K562 (cell line): ENCODE measurements at regions not wholly inside any gene's neighbourhood (a gene's known extent, or its start where the extent isn't known, plus 50 kb on each side); places are given as distances from the start of the nearest gene placed in this dataset.
A peak's percentile ranks its signal among the peaks of the same experiment; 100 is the strongest.

Experiments
- ATAC-seq: fragments of 200-7000 bp; cut with Tn5 transposase; 3 replicates; pipeline ENCODE4 v1.9.1; 2020; ENCODE audit warnings: moderate library complexity
- BruUV-seq: library from RNA; stranded (reverse); fragments of 400-500 nt; replicated peaks from 2 replicates; lab custom pipeline; 2021; lab: Mats Ljungman, UMichigan
- CTCF ChIA-PET: fragments of 300-600 bp; formaldehyde crosslinking; extraction: SDS; loops from one replicate; lab custom pipeline; 2021; ENCODE audit warnings: low intra/inter-chr PET ratio; lab: Yijun Ruan, JAX
- POLR2A ChIA-PET: fragments of 300-600, 350-650 bp; sonication (Branson Sonifier 250); formaldehyde crosslinking; extraction: SDS; loops from one replicate; lab custom pipeline; 2021; ENCODE audit warnings: antibody characterized with exemption, inconsistent platforms; lab: Yijun Ruan, JAX
- DNase-seq, 4 experiments: peaks; one replicate each; pipeline versions ENCODE4 v3.0.0 to v3.0.0-alpha.2; 2011 to 2018; ENCODE audit warnings: low spot score in 3 of 4, mixed read lengths in 3 of 4; ENCODE audit errors: extremely low read depth in 1 of 4
- FAIRE-seq: peaks from 2 replicates; lab custom pipeline; 2011; peaks lifted over from hg19 to GRCh38; lab: Jason Lieb, UNC
- H2AFZ ChIP-seq: 2 replicates; pipeline ENCODE4 v1.6.0; 2011; ENCODE audit warnings: low read depth, low read length, control low read depth, inconsistent platforms
- H3K27ac ChIP-seq: fragments of 200-600 bp; 3 replicates; pipeline ENCODE4 v1.8.0; 2011; ENCODE audit warnings: low read depth, mild to moderate bottlenecking, control low read depth, inconsistent platforms, low read length, moderate library complexity, mixed read lengths; ENCODE audit errors: extremely low read depth
- H3K27me3 ChIP-seq, 2 experiments: fragments of 300-600 bp in 1 of 2; 2 replicates in 1 of 2; 3 replicates in 1 of 2; pipeline versions ENCODE4 v1.6.0 to v1.8.0; 2011; ENCODE audit warnings: inconsistent platforms in 2 of 2, low read length in 2 of 2, mild to moderate bottlenecking in 1 of 2, mixed read lengths in 1 of 2, moderate library complexity in 1 of 2; ENCODE audit not compliant: control insufficient read depth in 2 of 2, insufficient read depth in 2 of 2
- H3K36me3 ChIP-seq: fragments of 300-600 bp; 3 replicates; pipeline ENCODE4 v1.8.0; 2011; ENCODE audit warnings: mild to moderate bottlenecking, low read length, inconsistent platforms; ENCODE audit not compliant: control insufficient read depth, insufficient read depth
- H3K4me1 ChIP-seq, 2 experiments: fragments of 200-600 bp in 1 of 2; replicated peaks in 1 of 2; 2 replicates in 1 of 2; 3 replicates in 1 of 2; pipeline versions ENCODE4 v1.5.1 to v1.8.0; 2011; ENCODE audit warnings: inconsistent platforms in 2 of 2, low read length in 2 of 2, mild to moderate bottlenecking in 1 of 2, mixed read lengths in 1 of 2, moderate library complexity in 1 of 2; ENCODE audit not compliant: control insufficient read depth in 2 of 2, insufficient read depth in 2 of 2
- H3K4me2 ChIP-seq: 2 replicates; pipeline ENCODE4 v1.6.1; 2011; ENCODE audit warnings: low read length, control low read depth, inconsistent platforms, mixed read lengths; ENCODE audit not compliant: insufficient read depth
- H3K4me3 ChIP-seq: fragments of 200-600 bp; sonication (generic), shearing (Covaris generic); 2 replicates; pipeline ENCODE4 v1.5.1; 2016; ENCODE audit warnings: control low read depth, inconsistent platforms
- H3K79me2 ChIP-seq: fragments of 200-600 bp; 3 replicates; pipeline ENCODE4 v1.8.0; 2011; ENCODE audit warnings: low read length, inconsistent platforms; ENCODE audit not compliant: control insufficient read depth, insufficient read depth
- H3K9ac ChIP-seq, 2 experiments: 2 replicates each; pipeline versions ENCODE4 v1.6.0 to v1.6.1; 2011; ENCODE audit warnings: low read depth in 2 of 2, low read length in 2 of 2, control low read depth in 1 of 2, inconsistent platforms in 1 of 2, mild to moderate bottlenecking in 1 of 2, mixed read lengths in 1 of 2; ENCODE audit not compliant: insufficient read depth in 1 of 2
- H3K9me1 ChIP-seq: one replicate; pipeline ENCODE4 v1.6.0; 2011; ENCODE audit warnings: inconsistent platforms, mild to moderate bottlenecking, low read length, moderate library complexity; ENCODE audit not compliant: control insufficient read depth, insufficient read depth
- H3K9me3 ChIP-seq: replicated peaks from 2 replicates; pipeline ENCODE4 v1.5.1; 2011; ENCODE audit warnings: low read depth, low read length, inconsistent platforms; ENCODE audit not compliant: control insufficient read depth, insufficient read depth
- H4K20me1 ChIP-seq: replicated peaks from 2 replicates; pipeline ENCODE4 v1.6.1; 2011; ENCODE audit warnings: low read length, inconsistent platforms, mixed read lengths; ENCODE audit not compliant: control insufficient read depth, insufficient read depth
- CCAR2 ChIP-seq: fragments of 200-400 bp; formaldehyde crosslinking; IDR thresholded peaks from 2 replicates; pipeline ENCODE4 v1.6.1; 2017; ENCODE audit warnings: mild to moderate bottlenecking, low read depth, low read length
- FOSL1 ChIP-seq: fragments of 200-800 bp; sonication (Bioruptor generic); conservative IDR thresholded peaks from 2 replicates; pipeline ENCODE4 v1.6.1; 2016; ENCODE audit warnings: missing genetic modification characterization, missing compliant biosample characterization
- GATAD2B ChIP-seq: fragments of 450-650 bp; IDR thresholded peaks from 2 replicates; pipeline ENCODE4 v1.6.1; 2017; ENCODE audit warnings: mild to moderate bottlenecking, borderline replicate concordance
- JUND ChIP-seq, 2 experiments: IDR thresholded peaks; 2 replicates in 1 of 2; 3 replicates in 1 of 2; pipeline ENCODE4 v1.6.1; 2011; ENCODE audit warnings: borderline replicate concordance in 2 of 2, low read depth in 2 of 2, low read length in 2 of 2, improper control_type of control experiment in 1 of 2, missing biosample characterization in 1 of 2, missing genetic modification characterization in 1 of 2, missing genetic modification reagents in 1 of 2
- KAT2B ChIP-seq: IDR thresholded peaks from one replicate; pipeline ENCODE4 v1.6.1; 2012; ENCODE audit warnings: low read depth, mild to moderate bottlenecking, control low read depth, inconsistent platforms, low read length, moderate library complexity
- KDM1A ChIP-seq, 2 experiments: fragments of 450-650 bp; IDR thresholded peaks; 2 replicates each; pipeline ENCODE4 v1.6.1; 2016; ENCODE audit warnings: mild to moderate bottlenecking in 2 of 2
- WGBS: fragments of 100-300 bp; shearing (Covaris generic); methylation state at CpG from one replicate; pipeline ENCODE4 v1.1.6; 2016; ENCODE audit warnings: low coverage, mixed read lengths; ENCODE audit not compliant: insufficient coverage; ENCODE audit errors: missing lambda C conversion rate; 5-methylcytosine and 5-hydroxymethylcytosine counted together
- in situ Hi-C: fragments of 300-500 bp; cut with MboI; formaldehyde crosslinking; loops from 4 replicates; pipeline ENCODE4 v1.15.0; 2018; ENCODE audit warnings: inconsistent platforms, mixed read lengths
- intact Hi-C: fragments of 100-400 bp; cut with micrococcal nuclease; formaldehyde crosslinking; loops from 2 replicates; pipeline ENCODE4 v1.14.2; 2022

- in situ Hi-C loops: no loop called here
- FAIRE-seq: no peak
- CTCF ChIA-PET: no interaction called here
Measured at GRCh38 chr7:13016592-13017332, 329.3 kb downstream of the ARL4A start.

DNA sequence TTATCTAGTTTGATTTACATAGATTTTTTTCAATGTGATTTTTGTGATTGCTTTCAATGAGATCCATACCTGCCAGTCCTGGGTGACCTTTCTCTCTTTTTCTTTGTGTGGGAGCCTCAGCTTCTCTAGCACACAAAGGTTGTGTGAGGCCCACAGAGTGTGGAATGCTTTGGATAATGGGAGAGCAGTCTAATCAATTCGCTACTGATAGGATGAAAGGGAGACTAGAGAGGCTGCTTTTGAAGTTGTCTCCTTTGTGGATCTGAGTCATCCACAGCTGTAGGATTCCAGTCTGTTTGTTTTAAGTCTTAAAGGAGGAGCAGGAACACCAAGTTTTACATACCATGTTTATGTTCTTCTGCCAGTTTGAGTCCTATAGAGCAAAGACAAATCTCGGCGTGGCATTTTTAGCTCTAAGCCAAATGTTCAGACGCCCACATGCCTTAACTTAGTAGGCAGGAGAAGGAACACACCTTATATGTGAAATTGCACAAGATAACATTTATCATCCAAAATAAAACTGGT lies 330.0 kb downstream of the ARL4A start:
- Histone ChIP-seq H3K36me3 (no peaks in the 10 kb centered on the region), H3K27me3 (no peaks in the 10 kb centered on the region), H2AFZ (0 out of 2 replicates have a peak overlapping the region, but pooled peaks have one; percentile 22), H3K4me2 (no peak overlapping the region), H3K4me3 (no peak overlapping the region), H4K20me1 (no peaks in the 10 kb centered on the region), H3K4me1 (no peaks in the 10 kb centered on the region), H3K9me3 (no peaks in the 10 kb centered on the region), H3K9ac (no peak overlapping the region), H3K9me1 (no peaks in the 10 kb centered on the region), H3K27ac (no peak overlapping the region), H3K79me2 (no peaks in the 10 kb centered on the region)
- ChIA-PET POLR2A (interaction anchor here (1.6 kb wide), 1 partner anchor 11 kb away, joined by 4 read pairs; no protein-coding TSS in a partner anchor), CTCF (no interaction called here)
- ATAC-seq: no peak; the same call in 2 of the 3 replicates
- TF ChIP-seq FOSL1 (tag) (0 out of 2 replicates have a peak, but pooled peaks have one; percentile 37), KDM1A (IDR thresholded peaks at IDR 0.05) (peak; percentile 10 to 78; a peak in 3 of 4 replicates), GATAD2B (no peak), JUND (IDR thresholded peaks at IDR 0.05; ENCODE audit: borderline replicate concordance, low read depth, low read length) (0 out of 2 replicates have a peak, but pooled peaks have one; percentile 12), JUND (tag; IDR thresholded peaks at IDR 0.05; ENCODE audit: borderline replicate concordance, low read depth, low read length) (peak; percentile 11; the same call in 1 of the 3 replicates)
- in situ Hi-C loops (no loop called here), intact Hi-C loops (no loop called here)
- DNase-seq: peak in 1 of 4 experiments; percentile 5
- 50% methylated on average over 4 of the region's 4 CpGs for WGBS
- no TSS peak for BruUV-seq
- FAIRE-seq: peak; percentile 70

More at GRCh38 chr7:13016592-13017332, 329.3 kb downstream of the ARL4A start:
- H3K4me1 ChIP-seq: no peaks in the 10 kb centered on the region
- H3K4me3 ChIP-seq: no peak overlapping the region
- no peaks in the 10 kb centered on the region for H4K20me1 ChIP-seq
- intact Hi-C loops: no loop called here
- H3K27ac ChIP-seq: no peak overlapping the region
- 0 out of 2 replicates have a peak overlapping the region, but pooled peaks have one; percentile 8 for H2AFZ ChIP-seq
- no peaks in the 10 kb centered on the region for H3K9me3 ChIP-seq
- no peaks in the 10 kb centered on the region for H3K27me3 ChIP-seq
- WGBS: 70% methylated on average over 9 of the region's 9 CpGs
- H3K36me3 ChIP-seq: no peaks in the 10 kb centered on the region
- no peak overlapping the region for H3K9ac ChIP-seq
- BruUV-seq: no TSS peak
- peak; percentile 45; the same call in 2 of the 3 replicates for ATAC-seq
- TF ChIP-seq CCAR2: no peak
- 0 out of 4 replicates have a peak, but pooled peaks of 1 of the 2 experiments have one; percentile 53 for TF ChIP-seq KDM1A (IDR thresholded peaks at IDR 0.05)
- no peak for TF ChIP-seq FOSL1 (tag)
- TF ChIP-seq KAT2B: no peak
- no peaks in the 10 kb centered on the region for H3K79me2 ChIP-seq
- H3K9me1 ChIP-seq: no peaks in the 10 kb centered on the region
- H3K4me2 ChIP-seq: no peak overlapping the region
- POLR2A ChIA-PET: interaction anchor here (1.6 kb wide), 1 partner anchor 12 kb away, joined by 4 read pairs; no protein-coding TSS in a partner anchor
- DNase-seq: no peak
